Testis (tissue), 2 donors: ENCODE measurements at regions not wholly inside any gene's neighbourhood (a gene's known extent, or its start where the extent isn't known, plus 50 kb on each side); places are given as distances from the start of the nearest gene placed in this dataset.

Experiments
- CTCF ChIP-seq, 3 experiments: fragments of 450-650 bp in 2 of 3; fragments of 200-600 bp in 1 of 3; sonication (generic) in 1 of 3; IDR thresholded peaks; one replicate each; pipeline ENCODE4 v1.5.1; 2016 to 2019; ENCODE audit warnings: antibody characterized with exemption in 3 of 3, mild to moderate bottlenecking in 2 of 3, moderate library complexity in 1 of 3
- POLR2A ChIP-seq: fragments of 450-650 bp; IDR thresholded peaks from one replicate; pipeline ENCODE4 v1.6.1; 2017; ENCODE audit warnings: antibody characterized with exemption, mild to moderate bottlenecking, moderate library complexity

DNA sequence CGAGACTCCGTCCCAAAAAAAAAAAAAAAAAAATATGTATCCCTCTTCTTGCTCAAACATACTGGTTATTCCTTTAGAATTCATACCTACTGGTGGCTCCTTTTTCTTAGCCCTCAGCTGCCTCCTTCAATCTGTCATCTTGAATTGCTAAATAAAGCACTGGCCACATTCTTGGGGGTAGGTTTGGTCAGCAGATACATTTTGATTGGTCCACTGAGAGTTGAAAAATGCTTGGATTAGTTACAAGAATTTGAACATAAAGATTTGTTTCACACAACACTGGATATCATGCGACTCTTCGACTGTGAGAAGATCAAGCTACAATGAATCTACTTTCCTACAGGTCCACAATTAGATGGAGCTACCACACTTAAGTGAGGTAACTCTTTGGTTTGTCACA, 906.1 kb upstream of the SLC39A10 start:
- TF ChIP-seq CTCF (IDR thresholded peaks at IDR 0.05) (no peak), POLR2A (no peak)
